Immature natural killer cell (primary cell): ENCODE measurements at regions not wholly inside any gene's neighbourhood (a gene's known extent, or its start where the extent isn't known, plus 50 kb on each side); places are given as distances from the start of the nearest gene placed in this dataset.

Experiments used
- DNase-seq, 3 donors: peaks; one replicate each; pipeline ENCODE4 v3.0.0; 2022; ENCODE audit warnings: mixed read lengths in 1 of 3
- H3K27ac Mint-ChIP-seq, 6 donors: one replicate each; pipeline ENCODE4 v1.8.0; 2020; ENCODE audit warnings: mixed read lengths in 6 of 6, mild to moderate bottlenecking in 5 of 6, inconsistent platforms in 4 of 6, moderate library complexity in 3 of 6
- H3K27me3 Mint-ChIP-seq, 3 donors: one replicate each; pipeline ENCODE4 v1.8.0; 2020 to 2021; ENCODE audit warnings: low read depth in 3 of 3, mild to moderate bottlenecking in 3 of 3, mixed read lengths in 3 of 3, moderate library complexity in 3 of 3, inconsistent platforms in 1 of 3
- H3K36me3 Mint-ChIP-seq, 3 donors: one replicate each; pipeline ENCODE4 v1.8.0; 2020; ENCODE audit warnings: mixed read lengths in 3 of 3, inconsistent platforms in 2 of 3, mild to moderate bottlenecking in 2 of 3
- H3K4me1 Mint-ChIP-seq, 2 donors: one replicate each; pipeline ENCODE4 v1.8.0; 2020; ENCODE audit warnings: inconsistent platforms in 2 of 2, mild to moderate bottlenecking in 2 of 2, mixed read lengths in 2 of 2, moderate library complexity in 1 of 2
- H3K4me3 Mint-ChIP-seq, 5 donors: one replicate each; pipeline ENCODE4 v1.8.0; 2020; ENCODE audit warnings: mild to moderate bottlenecking in 5 of 5, mixed read lengths in 5 of 5, inconsistent platforms in 3 of 5, moderate library complexity in 3 of 5
- H3K9me3 Mint-ChIP-seq, 6 donors: one replicate each; pipeline ENCODE4 v1.8.0; 2020; ENCODE audit warnings: mild to moderate bottlenecking in 6 of 6, mixed read lengths in 6 of 6, inconsistent platforms in 4 of 6, moderate library complexity in 3 of 6

DNA sequence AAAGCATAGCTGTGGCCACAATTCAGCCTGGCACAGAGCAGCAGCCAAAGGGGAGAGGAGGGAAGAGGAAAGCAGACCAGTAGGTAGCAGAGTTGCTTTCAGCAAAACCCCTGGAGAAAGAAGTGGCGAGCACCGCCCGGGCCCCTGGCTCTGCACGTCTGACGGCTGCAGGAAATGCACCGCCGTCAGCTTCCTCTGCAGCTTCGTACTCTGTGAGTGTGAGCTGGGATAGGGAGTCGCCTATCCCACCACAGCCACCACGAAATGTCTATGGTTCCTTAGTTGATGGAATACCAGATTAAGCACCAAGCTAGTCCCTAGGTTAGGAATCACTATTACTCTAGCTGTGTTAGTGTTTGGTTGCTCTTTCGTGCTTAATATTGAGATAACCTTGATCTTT is 79.9 kb upstream of the NAA20 start:
- DNase-seq, result peak; percentile 11 to 14 (median 12)
- Mint-ChIP-seq H3K4me3 (peak overlapping the region in 4 of 5 donors; percentile 12 to 68 (median 65)), H3K27me3 (peaks cover 8 to 18% (median 16%) of the 10 kb centered on the region in 3 donors), H3K9me3 (no peaks in the 10 kb centered on the region), H3K36me3 (no peaks in the 10 kb centered on the region), H3K27ac (peak overlapping the region in 3 of 6 donors; percentile 4 to 69 (median 39)), H3K4me1 (peaks cover 38 to 48% of the 10 kb centered on the region in 2 donors)

DNA sequence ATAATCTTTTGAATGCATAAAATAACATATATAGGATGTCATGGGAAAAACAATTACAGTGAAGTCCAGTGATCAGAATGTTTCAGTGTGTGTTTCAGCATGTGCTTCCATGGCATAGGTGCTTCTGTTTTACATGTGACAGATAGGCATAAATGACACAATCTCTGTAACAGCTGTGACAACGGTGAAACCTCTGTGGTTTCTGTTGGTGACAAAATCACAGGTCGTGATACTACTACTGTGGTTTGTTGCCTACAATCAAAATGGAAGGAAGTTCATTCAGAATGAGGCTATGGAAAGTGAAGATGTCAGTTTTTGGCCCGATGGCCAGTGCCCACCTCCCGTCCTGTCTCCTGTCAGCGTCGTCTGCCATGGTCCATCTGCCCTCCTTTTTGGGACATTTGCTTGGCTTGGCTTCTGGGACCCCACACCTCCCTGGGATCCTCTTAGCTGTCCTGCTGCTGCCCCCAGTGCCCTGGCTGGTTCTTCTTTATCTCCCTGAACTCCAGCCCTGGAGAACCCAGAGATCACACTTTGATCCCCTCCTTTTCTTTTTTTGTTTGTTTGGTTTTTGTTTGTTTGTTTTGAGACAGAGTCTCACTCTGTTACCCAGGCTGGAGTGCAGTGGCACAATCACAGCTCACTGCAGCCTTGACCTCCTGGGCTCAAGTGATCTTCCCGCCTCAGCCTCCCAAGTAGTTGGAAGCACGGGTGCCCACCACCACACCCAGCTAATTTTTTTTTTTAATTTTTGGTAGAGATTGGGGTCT is 79.3 kb upstream of the NAA20 start:
- H3K27me3 Mint-ChIP-seq, result peaks cover 8 to 18% (median 16%) of the 10 kb centered on the region in 3 donors
- peak; percentile 33 to 47 (median 35) for DNase-seq
- H3K27ac Mint-ChIP-seq, result peak overlapping the region in 4 of 6 donors; percentile 4 to 69 (median 36)
- no peaks in the 10 kb centered on the region for H3K9me3 Mint-ChIP-seq
- H3K4me1 Mint-ChIP-seq, result peaks cover 40 to 54% of the 10 kb centered on the region in 2 donors
- no peaks in the 10 kb centered on the region for H3K36me3 Mint-ChIP-seq
- peak overlapping the region; percentile 10 to 68 (median 41) for H3K4me3 Mint-ChIP-seq

DNA sequence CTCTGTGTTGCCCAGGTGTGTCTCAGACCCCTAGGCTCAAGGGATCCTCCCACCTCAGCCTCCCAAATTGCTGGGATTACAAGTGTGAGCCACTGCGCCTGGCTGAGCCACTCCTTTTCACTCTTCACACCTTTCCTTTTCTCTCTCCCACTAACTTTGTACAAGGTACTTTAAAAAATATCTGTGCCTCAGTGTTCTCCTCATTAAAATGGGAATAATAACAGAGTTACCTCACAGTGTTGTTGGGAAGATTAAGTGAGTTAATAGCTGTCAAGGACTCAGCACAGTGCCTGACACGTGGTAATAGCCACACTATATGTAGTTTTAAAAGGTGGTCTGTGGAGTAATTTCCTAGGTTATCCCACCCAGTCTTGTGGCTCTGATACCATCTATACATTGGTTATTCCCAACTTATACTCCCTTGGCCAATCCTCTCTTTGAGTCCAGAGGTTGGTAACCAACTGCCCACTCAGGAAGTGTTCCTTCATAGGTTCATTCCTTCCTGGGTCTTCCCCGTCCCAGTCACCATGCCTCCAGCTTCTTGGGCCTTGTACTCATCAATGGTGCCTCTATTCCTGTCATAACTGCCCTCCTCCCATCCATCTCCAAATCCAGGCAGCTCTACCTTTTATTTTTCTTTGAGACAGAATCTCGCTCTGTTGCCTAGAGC is 78.6 kb upstream of the NAA20 start:
- no peak for DNase-seq
- no peaks in the 10 kb centered on the region for H3K9me3 Mint-ChIP-seq
- H3K36me3 Mint-ChIP-seq, result no peaks in the 10 kb centered on the region
- peak overlapping the region in 1 of 6 donors; percentile 43 for H3K27ac Mint-ChIP-seq
- peaks cover 8 to 17% (median 16%) of the 10 kb centered on the region in 3 donors for H3K27me3 Mint-ChIP-seq
- peak overlapping the region in 1 of 5 donors; percentile 68 for H3K4me3 Mint-ChIP-seq
- H3K4me1 Mint-ChIP-seq, result peaks cover 40 to 54% of the 10 kb centered on the region in 2 donors

DNA sequence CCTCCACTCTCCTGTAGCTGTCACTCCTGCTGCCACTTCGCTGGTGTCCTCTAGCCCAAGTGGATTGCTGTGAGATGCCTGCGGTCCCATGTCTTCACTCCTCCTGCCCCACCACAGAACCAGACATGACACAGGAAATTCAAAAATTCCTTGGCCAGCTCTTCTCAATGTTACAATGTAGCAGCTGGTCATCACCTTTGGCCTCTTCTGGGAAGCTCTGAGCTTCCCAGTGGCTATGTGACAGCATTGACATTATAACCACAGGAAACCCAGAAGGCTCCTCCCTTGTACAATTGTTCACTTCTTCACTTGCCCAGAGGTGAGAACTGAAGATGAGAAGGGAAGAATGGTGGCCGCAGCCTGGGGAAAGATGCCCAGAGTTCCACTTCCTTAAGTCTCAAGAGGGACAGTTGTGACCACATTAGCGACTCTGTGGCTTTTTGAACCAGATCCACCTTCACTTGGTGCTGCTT is 76.1 kb upstream of the NAA20 start:
- peak overlapping the region in 2 of 5 donors; percentile 27 to 56 for H3K4me3 Mint-ChIP-seq
- H3K36me3 Mint-ChIP-seq, result no peaks in the 10 kb centered on the region
- H3K4me1 Mint-ChIP-seq, result peaks cover 40 to 54% of the 10 kb centered on the region in 2 donors
- peak in 2 of 3 donors; percentile 3 to 13 for DNase-seq
- peaks cover 6 to 15% (median 7%) of the 10 kb centered on the region in 3 donors for H3K27me3 Mint-ChIP-seq
- H3K9me3 Mint-ChIP-seq, result no peaks in the 10 kb centered on the region
- H3K27ac Mint-ChIP-seq, result no peak overlapping the region

DNA sequence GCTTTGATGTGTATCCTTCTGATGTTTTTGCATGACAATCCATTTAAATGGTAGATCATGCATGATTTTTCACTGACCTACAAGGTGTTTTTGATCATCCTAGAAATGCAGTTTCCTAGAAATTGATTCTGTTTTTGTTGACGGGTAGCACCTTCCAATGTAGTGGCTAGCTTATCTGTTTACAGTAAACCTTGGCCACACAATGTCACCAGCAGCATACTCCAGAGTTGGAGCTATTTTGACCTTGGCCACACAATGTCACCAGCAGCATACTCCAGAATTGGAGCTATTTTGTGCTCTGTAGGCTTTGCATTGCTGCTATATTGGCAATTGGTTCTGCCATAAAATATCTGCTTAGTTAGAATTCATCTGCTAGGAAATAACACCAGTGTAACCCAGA is 74.6 kb upstream of the NAA20 start:
- Mint-ChIP-seq H3K27ac (no peak overlapping the region), H3K36me3 (no peaks in the 10 kb centered on the region), H3K4me3 (peak overlapping the region in 1 of 5 donors; percentile 14), H3K9me3 (no peaks in the 10 kb centered on the region), H3K27me3 (peaks cover 6 to 11% (median 6%) of the 10 kb centered on the region in 3 donors), H3K4me1 (peaks cover 31 to 45% of the 10 kb centered on the region in 2 donors)
- no peak for DNase-seq

DNA sequence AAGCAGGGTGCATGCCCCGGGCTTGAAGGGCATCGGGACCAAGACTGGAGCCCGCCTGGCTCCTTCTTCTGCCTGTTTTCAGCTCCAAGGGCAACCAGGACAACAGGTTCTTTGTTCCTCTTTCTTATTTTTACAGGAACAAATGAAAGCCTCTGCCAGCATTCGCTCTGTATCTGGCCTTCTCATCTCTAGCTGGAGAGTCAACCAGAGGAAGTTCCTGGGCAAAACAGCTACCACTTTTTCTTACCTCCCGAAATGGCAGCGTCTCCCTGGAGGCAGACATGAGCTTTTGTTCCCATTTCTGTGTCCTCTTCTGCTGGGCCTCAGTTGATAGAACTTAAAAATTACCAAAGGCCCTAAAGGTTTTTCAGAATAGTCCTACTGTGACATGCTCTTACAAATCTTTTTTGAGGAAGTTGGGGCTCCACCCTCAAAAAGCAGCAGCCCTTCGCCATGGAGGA is 74.1 kb upstream of the NAA20 start:
- H3K9me3 Mint-ChIP-seq, result no peaks in the 10 kb centered on the region
- H3K27ac Mint-ChIP-seq, result no peak overlapping the region
- H3K4me1 Mint-ChIP-seq, result peaks cover 26 to 40% of the 10 kb centered on the region in 2 donors
- no peaks in the 10 kb centered on the region for H3K36me3 Mint-ChIP-seq
- H3K4me3 Mint-ChIP-seq, result no peak overlapping the region
- H3K27me3 Mint-ChIP-seq, result peaks cover 6 to 8% (median 6%) of the 10 kb centered on the region in 3 donors
- no peak for DNase-seq

DNA sequence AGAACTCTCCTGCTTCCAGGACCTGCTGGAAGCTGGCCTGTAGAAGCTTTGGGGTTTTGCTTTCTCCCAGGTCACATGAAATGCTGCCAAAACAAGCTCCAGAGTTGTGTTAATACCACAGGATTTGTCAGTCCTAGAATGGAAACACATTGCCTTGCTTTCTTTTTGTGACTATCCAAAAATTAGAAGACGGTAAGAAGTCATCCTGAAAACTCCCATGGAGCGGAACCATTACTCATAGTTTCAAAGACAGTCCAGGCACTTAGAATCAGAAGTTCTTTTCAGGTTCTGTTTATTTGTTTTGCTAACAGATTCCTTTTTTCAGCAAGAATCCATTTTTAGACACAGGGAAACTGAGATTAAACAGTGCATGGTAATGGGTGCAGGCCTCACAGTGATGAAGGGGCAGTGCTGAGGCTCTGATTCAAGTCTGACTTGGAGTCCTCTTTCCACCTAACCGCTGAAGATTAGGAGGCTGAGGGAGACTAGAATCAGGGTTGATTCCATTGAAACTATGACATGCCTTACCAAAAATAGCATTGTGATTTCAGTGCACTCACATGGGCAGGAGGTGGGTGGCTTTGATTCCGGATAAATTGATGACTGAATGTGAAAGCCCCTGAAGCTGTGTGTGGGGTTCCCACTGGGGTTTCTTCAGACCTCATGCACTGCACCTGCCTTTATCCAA is 72.2 kb upstream of the NAA20 start:
- Mint-ChIP-seq H3K4me1 (peaks cover 15 to 23% of the 10 kb centered on the region in 2 donors), H3K4me3 (no peak overlapping the region), H3K36me3 (no peaks in the 10 kb centered on the region), H3K27me3 (peaks cover 3 to 6% (median 5%) of the 10 kb centered on the region in 3 donors), H3K27ac (no peak overlapping the region), H3K9me3 (no peaks in the 10 kb centered on the region)
- no peak for DNase-seq

DNA sequence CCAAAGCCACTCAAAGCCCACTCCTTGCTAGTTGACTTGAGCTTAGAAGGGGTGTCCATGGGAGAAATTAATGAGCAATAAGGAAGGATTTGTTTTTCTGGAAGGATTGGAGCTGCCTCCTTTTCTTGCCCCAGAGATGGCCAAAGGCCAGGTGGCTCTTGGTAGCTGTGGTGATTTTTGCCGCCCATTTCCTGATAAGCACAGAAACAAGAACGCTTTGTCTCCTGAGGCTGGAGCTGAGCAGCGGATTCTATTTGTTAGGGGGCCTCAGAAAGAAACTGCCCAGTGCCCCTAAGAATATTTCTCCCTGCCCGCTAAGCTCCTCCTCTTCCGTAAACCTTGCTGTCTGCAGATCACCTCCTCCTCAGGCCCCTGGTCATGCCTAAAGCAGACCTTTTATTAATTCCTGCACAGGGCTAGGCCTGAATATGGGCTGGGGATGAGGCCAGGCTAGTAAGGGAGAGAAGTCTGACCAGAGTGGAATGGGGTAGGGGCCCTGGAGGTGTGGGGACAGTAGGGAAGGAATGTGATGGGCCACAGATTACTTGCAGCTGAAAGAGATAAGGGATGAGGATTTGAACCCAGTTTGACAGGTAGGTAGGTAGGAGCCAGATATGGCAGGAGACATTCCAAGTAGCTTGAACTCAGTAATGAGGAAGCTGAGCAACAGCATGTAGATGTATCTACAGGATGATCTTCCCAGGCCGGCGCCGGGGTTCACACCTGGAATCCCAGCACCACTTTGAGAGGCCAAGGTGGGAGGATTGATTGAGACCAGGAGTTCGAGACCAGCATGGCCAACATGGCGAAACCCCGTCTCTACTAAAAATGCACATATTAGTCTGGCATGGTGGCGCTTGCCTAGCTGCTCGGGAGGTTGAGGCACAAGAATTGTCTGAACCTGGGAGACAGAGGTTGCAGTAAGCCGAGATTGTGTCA is 71.2 kb upstream of the NAA20 start:
- DNase-seq, result no peak
- Mint-ChIP-seq H3K4me1 (peaks cover 10 to 18% of the 10 kb centered on the region in 2 donors), H3K27me3 (peaks cover 2 to 5% (median 5%) of the 10 kb centered on the region in 3 donors), H3K4me3 (no peak overlapping the region), H3K36me3 (no peaks in the 10 kb centered on the region), H3K9me3 (no peaks in the 10 kb centered on the region), H3K27ac (no peak overlapping the region)

DNA sequence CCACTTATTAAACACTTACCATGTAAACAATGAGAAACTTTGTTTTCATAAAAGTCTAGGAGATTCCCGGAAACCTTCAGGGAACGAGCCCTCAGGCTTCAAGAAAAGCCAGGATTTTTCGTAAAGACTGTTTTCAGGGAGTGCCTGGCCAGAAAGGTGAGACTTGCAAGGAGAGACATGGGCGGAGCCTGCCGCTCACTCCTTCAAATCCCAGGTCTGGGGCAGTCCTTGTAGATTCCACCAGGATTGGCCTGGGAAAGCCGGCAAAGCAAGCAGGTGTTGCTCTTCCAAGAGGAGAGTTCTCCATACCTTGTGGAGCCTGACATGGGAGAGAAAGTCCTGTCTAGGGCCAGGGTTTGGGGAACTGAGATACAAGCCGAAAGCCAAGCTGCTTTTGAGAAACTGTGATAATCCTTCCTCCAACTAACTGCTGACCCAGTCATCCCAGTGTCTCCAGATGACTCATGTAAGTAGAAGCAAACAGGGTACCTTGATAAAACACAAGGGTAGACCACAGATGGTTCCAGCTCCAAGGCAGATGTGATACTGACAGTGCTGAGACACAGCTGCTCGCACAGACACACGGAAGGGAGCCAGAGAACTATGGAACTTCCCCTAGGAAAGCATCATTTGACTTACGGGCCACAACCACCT is 69.4 kb upstream of the NAA20 start:
- Mint-ChIP-seq H3K9me3 (no peaks in the 10 kb centered on the region), H3K27me3 (peaks cover 2 to 6% (median 5%) of the 10 kb centered on the region in 3 donors), H3K4me3 (no peak overlapping the region), H3K27ac (no peak overlapping the region), H3K36me3 (no peaks in the 10 kb centered on the region), H3K4me1 (peaks cover 0 to under 1% of the 10 kb centered on the region in 2 donors)
- no peak for DNase-seq

DNA sequence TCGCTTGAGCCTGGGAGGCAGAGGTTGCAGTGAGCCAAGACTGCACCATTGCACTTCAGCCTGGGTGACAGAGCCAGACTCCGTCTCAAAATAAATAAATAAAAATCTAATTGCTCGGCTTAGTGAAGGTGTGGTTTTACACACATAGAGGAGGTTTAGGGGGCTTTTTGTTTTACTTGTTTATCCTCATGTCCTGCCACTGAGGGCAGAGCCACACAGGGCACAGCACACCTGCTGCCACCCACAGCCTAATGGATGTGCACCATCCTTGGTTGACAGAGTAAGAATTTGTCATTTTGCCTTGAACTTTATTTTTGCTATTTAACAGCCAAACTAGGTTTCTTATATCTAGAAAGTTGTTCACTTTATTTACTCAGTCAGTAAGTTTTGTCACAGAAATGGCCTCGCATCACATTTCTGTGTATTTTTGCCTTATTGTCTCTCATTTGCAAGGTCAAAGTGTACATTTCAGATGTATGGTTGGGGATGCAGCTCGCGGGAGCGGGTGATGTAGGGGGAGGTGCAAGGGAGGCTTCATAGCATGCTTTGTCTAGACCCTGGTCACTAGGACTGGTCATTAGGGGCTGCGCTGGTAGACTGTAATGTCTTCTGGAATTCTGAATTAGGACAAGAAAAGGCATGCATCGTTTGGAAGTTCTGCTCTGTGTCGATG is 67.8 kb upstream of the NAA20 start:
- DNase-seq, result no peak
- no peaks in the 10 kb centered on the region for H3K9me3 Mint-ChIP-seq
- no peaks in the 10 kb centered on the region for H3K36me3 Mint-ChIP-seq
- peaks cover 0 to 7% (median 6%) of the 10 kb centered on the region in 3 donors for H3K27me3 Mint-ChIP-seq
- H3K27ac Mint-ChIP-seq, result no peak overlapping the region
- H3K4me1 Mint-ChIP-seq, result no peaks in the 10 kb centered on the region
- no peak overlapping the region for H3K4me3 Mint-ChIP-seq

DNA sequence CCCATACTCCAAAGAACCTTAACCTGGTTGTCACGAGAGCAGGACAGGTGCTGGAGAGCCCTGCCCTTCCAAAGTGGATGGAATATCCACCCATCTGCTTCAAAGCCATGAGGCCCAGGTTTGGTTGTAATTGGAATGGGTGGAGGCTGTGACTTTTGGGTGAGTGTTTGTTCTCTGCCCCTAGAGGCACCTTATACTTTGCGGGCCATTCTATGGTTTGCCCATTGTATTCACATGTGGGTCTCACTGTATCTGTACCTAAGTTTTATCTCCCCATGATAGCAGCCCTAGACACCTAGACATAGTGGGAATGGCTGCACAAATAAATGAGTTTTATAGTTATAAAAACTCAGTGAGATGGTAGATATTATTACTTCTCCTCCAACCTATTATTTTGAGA is 67.1 kb upstream of the NAA20 start:
- H3K27ac Mint-ChIP-seq, result no peak overlapping the region
- H3K27me3 Mint-ChIP-seq, result peaks cover 0 to 8% (median 6%) of the 10 kb centered on the region in 3 donors
- H3K9me3 Mint-ChIP-seq, result no peaks in the 10 kb centered on the region
- H3K4me1 Mint-ChIP-seq, result no peaks in the 10 kb centered on the region
- H3K4me3 Mint-ChIP-seq, result no peak overlapping the region
- H3K36me3 Mint-ChIP-seq, result no peaks in the 10 kb centered on the region
- no peak for DNase-seq

DNA sequence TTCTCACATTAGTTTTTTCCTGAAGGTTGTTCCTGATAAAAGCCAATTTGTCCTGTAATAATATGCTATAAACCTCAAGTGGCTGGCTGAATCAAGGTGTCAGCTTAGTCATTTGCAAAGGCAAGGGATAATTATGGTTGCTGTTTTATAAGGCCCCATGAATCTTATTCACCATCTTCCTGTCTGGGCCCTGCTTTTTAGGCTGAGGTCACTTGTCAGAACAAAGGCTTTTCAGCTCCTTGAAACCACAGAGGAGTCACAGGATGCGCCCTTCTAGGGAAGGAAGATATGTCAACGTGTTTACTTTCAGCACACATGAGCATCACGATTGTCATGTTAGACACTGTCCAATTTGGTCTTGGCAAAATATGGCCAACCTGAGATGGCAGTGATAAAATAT is 64.8 kb upstream of the NAA20 start:
- Mint-ChIP-seq H3K9me3 (no peaks in the 10 kb centered on the region), H3K36me3 (no peaks in the 10 kb centered on the region), H3K27ac (no peak overlapping the region), H3K27me3 (peaks cover 0 to 6% (median 6%) of the 10 kb centered on the region in 3 donors), H3K4me1 (no peaks in the 10 kb centered on the region), H3K4me3 (no peak overlapping the region)
- DNase-seq, result no peak
